ENCODE measurements at regions not wholly inside any gene's neighbourhood (a gene's known extent, or its start where the extent isn't known, plus 50 kb on each side); places are given as distances from the start of the nearest gene placed in this dataset.
"Not testable (repeated sequence)": the region's sequence is repeated elsewhere in the genome, so short reads cannot be mapped to it uniquely, and the experiment has no call there.

DNA sequence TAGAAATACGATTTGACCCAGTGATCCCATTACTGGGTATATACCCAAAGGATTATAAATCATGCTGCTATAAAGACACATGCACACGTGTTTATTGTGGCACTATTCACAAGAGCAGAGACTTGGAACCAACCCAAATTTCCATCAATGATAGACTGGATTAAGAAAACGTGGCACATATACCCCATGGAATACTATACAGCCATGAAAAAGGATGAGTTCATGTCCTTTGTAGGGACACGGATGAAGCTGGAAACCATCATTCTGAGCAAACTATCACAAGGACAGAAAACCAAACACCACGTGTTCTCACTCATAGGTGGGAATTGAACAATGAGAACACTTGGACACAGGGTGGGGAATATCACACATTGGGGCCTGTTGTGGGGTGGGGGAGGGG, 1665.6 kb downstream of the PCDH9 start:
- H3K36me3 ChIP-seq (ENCODE audit: control insufficient read depth in 1 of 2, insufficient read depth in 2 of 2, low read length in 2 of 2); ATAC-seq; H3K79me2 ChIP-seq (ENCODE audit: insufficient read depth, low read length); H3K4me2 ChIP-seq (ENCODE audit: low read length); H3K4me1 ChIP-seq (ENCODE audit: control insufficient read depth in 1 of 2, insufficient read depth in 2 of 2, low read length in 2 of 2); H3K4me3 ChIP-seq (replicated peaks in 1 of 2; ENCODE audit: low read depth in 1 of 2, low read length in 2 of 2); H2AFZ ChIP-seq (ENCODE audit: low read depth, low read length, poor library complexity, severe bottlenecking); CTCF ChIA-PET; H3K9me3 ChIP-seq (ENCODE audit: control insufficient read depth in 1 of 2, insufficient read depth in 1 of 2, low read depth in 1 of 2, low read length in 2 of 2); H3K27ac ChIP-seq (ENCODE audit: low read depth, low read length); H4K20me1 ChIP-seq (ENCODE audit: insufficient read depth); POLR2A ChIA-PET; BruUV-seq (replicated peaks); RAD21 ChIA-PET (ENCODE audit: low non-redundant PET in 1 of 2, low total read pairs in 2 of 2, uncharacterized antibody in 2 of 2, unreplicated experiment in 2 of 2); intact Hi-C loops (cut with micrococcal nuclease); H3K9ac ChIP-seq (ENCODE audit: low read length); H3K27me3 ChIP-seq (ENCODE audit: insufficient read depth, low read length); H3K9me2 ChIP-seq (ENCODE audit: insufficient read depth); DNase-seq (ENCODE audit: low read depth, low spot score): not testable (repeated sequence)

DNA sequence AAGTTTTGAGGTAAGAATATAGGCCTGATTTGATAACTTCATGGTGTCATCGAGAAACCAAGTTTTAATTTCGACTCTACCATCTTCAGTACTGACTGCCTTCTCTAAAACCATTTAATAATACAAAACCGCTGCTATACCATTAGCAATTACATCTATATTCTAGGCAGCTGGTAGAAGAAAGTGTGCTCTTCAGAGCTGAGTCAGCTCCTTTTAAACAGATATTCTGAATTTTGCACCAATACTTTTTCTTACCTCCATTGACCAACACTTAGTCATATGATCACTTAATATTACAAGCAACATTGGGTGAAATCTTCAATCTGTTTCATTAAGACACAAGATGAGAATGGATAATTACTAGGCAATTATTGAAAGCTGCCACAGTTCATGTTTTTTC, 1667.8 kb downstream of the PCDH9 start:
- DNase-seq (ENCODE audit: low read depth, low spot score) (no peak), ATAC-seq (no peak)
- no peak overlapping the region for H3K4me3 ChIP-seq (replicated peaks in 1 of 2; ENCODE audit: low read depth in 1 of 2, low read length in 2 of 2)
- no peaks in the 10 kb centered on the region for H3K9me3 ChIP-seq (ENCODE audit: control insufficient read depth in 1 of 2, insufficient read depth in 1 of 2, low read depth in 1 of 2, low read length in 2 of 2)
- CTCF ChIA-PET, result no interaction called here
- no peaks in the 10 kb centered on the region for H3K4me1 ChIP-seq (ENCODE audit: control insufficient read depth in 1 of 2, insufficient read depth in 2 of 2, low read length in 2 of 2)
- no peaks in the 10 kb centered on the region; the same call in 1 of the 2 replicates for H3K9me2 ChIP-seq (ENCODE audit: insufficient read depth)
- H3K27ac ChIP-seq (ENCODE audit: low read depth, low read length), result no peak overlapping the region
- H4K20me1 ChIP-seq (ENCODE audit: insufficient read depth), result no peaks in the 10 kb centered on the region
- H3K36me3 ChIP-seq (ENCODE audit: control insufficient read depth in 1 of 2, insufficient read depth in 2 of 2, low read length in 2 of 2), result no peaks in the 10 kb centered on the region
- no peak overlapping the region for H3K9ac ChIP-seq (ENCODE audit: low read length)
- no peak overlapping the region for H2AFZ ChIP-seq (ENCODE audit: low read depth, low read length, poor library complexity, severe bottlenecking)
- no peak for TF ChIP-seq FOSL1 (IDR thresholded peaks at IDR 0.05; ENCODE audit: low read depth)
- TF ChIP-seq, protein P1, sequence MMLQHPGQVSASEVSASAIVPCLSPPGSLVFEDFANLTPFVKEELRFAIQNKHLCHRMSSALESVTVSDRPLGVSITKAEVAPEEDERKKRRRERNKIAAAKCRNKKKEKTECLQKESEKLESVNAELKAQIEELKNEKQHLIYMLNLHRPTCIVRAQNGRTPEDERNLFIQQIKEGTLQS (IDR thresholded peaks at IDR 0.05), result no peak
- POLR2A ChIA-PET, result no interaction called here
- intact Hi-C loops (cut with micrococcal nuclease), result no loop called here
- no peaks in the 10 kb centered on the region for H3K79me2 ChIP-seq (ENCODE audit: insufficient read depth, low read length)
- no peak overlapping the region for H3K4me2 ChIP-seq (ENCODE audit: low read length)
- no peaks in the 10 kb centered on the region for H3K27me3 ChIP-seq (ENCODE audit: insufficient read depth, low read length)
- RAD21 ChIA-PET (ENCODE audit: low non-redundant PET in 1 of 2, low total read pairs in 2 of 2, uncharacterized antibody in 2 of 2, unreplicated experiment in 2 of 2), result no interaction called here
- no TSS peak for BruUV-seq (replicated peaks)

DNA sequence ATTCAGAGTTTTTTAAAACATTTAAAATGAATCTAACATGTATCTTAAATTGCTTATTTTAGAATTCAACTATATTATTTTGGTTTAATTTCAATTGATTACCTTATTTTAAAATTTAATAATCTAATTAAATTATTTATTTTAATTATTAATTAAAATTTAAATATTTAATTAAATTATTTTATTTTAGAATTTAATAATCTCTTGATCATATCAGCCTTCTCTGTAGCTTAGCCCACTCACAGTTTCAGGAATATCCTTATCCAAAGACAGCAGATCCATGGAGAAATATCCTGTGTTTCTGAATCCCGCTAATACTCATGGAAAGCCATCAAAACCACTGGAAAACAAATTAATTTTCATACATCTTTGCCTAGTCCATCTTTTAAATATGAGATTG, 1669.2 kb downstream of the PCDH9 start:
- CTCF ChIA-PET, result no interaction called here
- no peaks in the 10 kb centered on the region for H3K4me1 ChIP-seq (ENCODE audit: control insufficient read depth in 1 of 2, insufficient read depth in 2 of 2, low read length in 2 of 2)
- no TSS peak for BruUV-seq (replicated peaks)
- RAD21 ChIA-PET (ENCODE audit: low non-redundant PET in 1 of 2, low total read pairs in 2 of 2, uncharacterized antibody in 2 of 2, unreplicated experiment in 2 of 2), result no interaction called here
- H4K20me1 ChIP-seq (ENCODE audit: insufficient read depth), result no peaks in the 10 kb centered on the region
- H3K36me3 ChIP-seq (ENCODE audit: control insufficient read depth in 1 of 2, insufficient read depth in 2 of 2, low read length in 2 of 2), result no peaks in the 10 kb centered on the region
- TF ChIP-seq SRF (IDR thresholded peaks at IDR 0.05; ENCODE audit: low read depth) (no peak), CEBPB (IDR thresholded peaks at IDR 0.05; ENCODE audit: low read depth) (no peak), CBX3 (IDR thresholded peaks at IDR 0.05; ENCODE audit: low read depth) (no peak), POLR2AphosphoS5 (IDR thresholded peaks at IDR 0.05; ENCODE audit: low read depth, low read length) (no peak), YY1 (IDR thresholded peaks at IDR 0.05; ENCODE audit: extremely low read depth, insufficient replicate concordance, low read depth, low read length) (no peak), RAD21 (IDR thresholded peaks at IDR 0.05; ENCODE audit: low read depth) (no peak), FOSL1 (IDR thresholded peaks at IDR 0.05; ENCODE audit: low read depth) (no peak)
- TF ChIP-seq, protein P2, sequence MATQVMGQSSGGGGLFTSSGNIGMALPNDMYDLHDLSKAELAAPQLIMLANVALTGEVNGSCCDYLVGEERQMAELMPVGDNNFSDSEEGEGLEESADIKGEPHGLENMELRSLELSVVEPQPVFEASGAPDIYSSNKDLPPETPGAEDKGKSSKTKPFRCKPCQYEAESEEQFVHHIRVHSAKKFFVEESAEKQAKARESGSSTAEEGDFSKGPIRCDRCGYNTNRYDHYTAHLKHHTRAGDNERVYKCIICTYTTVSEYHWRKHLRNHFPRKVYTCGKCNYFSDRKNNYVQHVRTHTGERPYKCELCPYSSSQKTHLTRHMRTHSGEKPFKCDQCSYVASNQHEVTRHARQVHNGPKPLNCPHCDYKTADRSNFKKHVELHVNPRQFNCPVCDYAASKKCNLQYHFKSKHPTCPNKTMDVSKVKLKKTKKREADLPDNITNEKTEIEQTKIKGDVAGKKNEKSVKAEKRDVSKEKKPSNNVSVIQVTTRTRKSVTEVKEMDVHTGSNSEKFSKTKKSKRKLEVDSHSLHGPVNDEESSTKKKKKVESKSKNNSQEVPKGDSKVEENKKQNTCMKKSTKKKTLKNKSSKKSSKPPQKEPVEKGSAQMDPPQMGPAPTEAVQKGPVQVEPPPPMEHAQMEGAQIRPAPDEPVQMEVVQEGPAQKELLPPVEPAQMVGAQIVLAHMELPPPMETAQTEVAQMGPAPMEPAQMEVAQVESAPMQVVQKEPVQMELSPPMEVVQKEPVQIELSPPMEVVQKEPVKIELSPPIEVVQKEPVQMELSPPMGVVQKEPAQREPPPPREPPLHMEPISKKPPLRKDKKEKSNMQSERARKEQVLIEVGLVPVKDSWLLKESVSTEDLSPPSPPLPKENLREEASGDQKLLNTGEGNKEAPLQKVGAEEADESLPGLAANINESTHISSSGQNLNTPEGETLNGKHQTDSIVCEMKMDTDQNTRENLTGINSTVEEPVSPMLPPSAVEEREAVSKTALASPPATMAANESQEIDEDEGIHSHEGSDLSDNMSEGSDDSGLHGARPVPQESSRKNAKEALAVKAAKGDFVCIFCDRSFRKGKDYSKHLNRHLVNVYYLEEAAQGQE (IDR thresholded peaks at IDR 0.05; ENCODE audit: low read depth), result no peak
- POLR2A ChIA-PET, result no interaction called here
- H2AFZ ChIP-seq (ENCODE audit: low read depth, low read length, poor library complexity, severe bottlenecking), result no peak overlapping the region
- intact Hi-C loops (cut with micrococcal nuclease), result no loop called here
- H3K9me3 ChIP-seq (ENCODE audit: control insufficient read depth in 1 of 2, insufficient read depth in 1 of 2, low read depth in 1 of 2, low read length in 2 of 2), result no peaks in the 10 kb centered on the region
- H3K27ac ChIP-seq (ENCODE audit: low read depth, low read length), result no peak overlapping the region
- no peaks in the 10 kb centered on the region; the same call in 1 of the 2 replicates for H3K9me2 ChIP-seq (ENCODE audit: insufficient read depth)
- H3K27me3 ChIP-seq (ENCODE audit: insufficient read depth, low read length), result no peaks in the 10 kb centered on the region
- no peak overlapping the region for H3K9ac ChIP-seq (ENCODE audit: low read length)
- H3K79me2 ChIP-seq (ENCODE audit: insufficient read depth, low read length), result no peaks in the 10 kb centered on the region
- no peak overlapping the region for H3K4me2 ChIP-seq (ENCODE audit: low read length)
- DNase-seq (ENCODE audit: low read depth, low spot score), result no peak
- no peak overlapping the region for H3K4me3 ChIP-seq (replicated peaks in 1 of 2; ENCODE audit: low read depth in 1 of 2, low read length in 2 of 2)
- ATAC-seq, result no peak

Measured in HCT116 (cell line).